Heart left ventricle (tissue), 16 donors: ENCODE measurements at regions not wholly inside any gene's neighbourhood (a gene's known extent, or its start where the extent isn't known, plus 50 kb on each side); places are given as distances from the start of the nearest gene placed in this dataset.

ENCODE experiments used
- ATAC-seq, 4 donors: fragments of 200-7000 bp; cut with Tn5 transposase; one replicate each; pipeline ENCODE4 v1.9.1; 2020 to 2022; ENCODE audit warnings: moderate library complexity in 4 of 4, mild to moderate bottlenecking in 3 of 4, moderate number of reproducible peaks in 1 of 4
- DNase-seq, 5 donors: peaks; one replicate each; pipeline ENCODE4 v3.0.0-alpha.2; 2020
- H3K27ac ChIP-seq, 12 donors: fragments of 200-600 bp; sonication (generic) in 4 of 12; one replicate each; pipeline versions ENCODE4 v1.5.0 to v1.8.0; 2016 to 2022; ENCODE audit warnings: mild to moderate bottlenecking in 2 of 12
- H3K27me3 ChIP-seq, 9 donors: fragments of 200-600 bp; sonication (generic) in 2 of 9; one replicate each; pipeline versions ENCODE4 v1.5.1 to v1.8.0; 2016 to 2022; ENCODE audit warnings: mild to moderate bottlenecking in 3 of 9
- H3K36me3 ChIP-seq, 9 donors: fragments of 200-600 bp; sonication (generic) in 2 of 9; one replicate each; pipeline versions ENCODE4 v1.5.0 to v1.8.0; 2018 to 2022; ENCODE audit warnings: mild to moderate bottlenecking in 2 of 9
- H3K4me1 ChIP-seq, 12 donors: fragments of 200-600 bp; sonication (generic) in 4 of 12; one replicate each; pipeline versions ENCODE4 v1.5.0 to v1.8.0; 2016 to 2022; ENCODE audit warnings: mild to moderate bottlenecking in 3 of 12
- H3K4me3 ChIP-seq, 12 donors: fragments of 200-600 bp; sonication (generic) in 4 of 12; one replicate each; pipeline versions ENCODE4 v1.5.0 to v1.8.0; 2017 to 2022; ENCODE audit warnings: mild to moderate bottlenecking in 9 of 12, moderate library complexity in 4 of 12
- H3K9me3 ChIP-seq, 12 donors: fragments of 200-600 bp; sonication (generic) in 4 of 12; one replicate each; pipeline versions ENCODE4 v1.5.0 to v1.8.0; 2016 to 2022; ENCODE audit warnings: mild to moderate bottlenecking in 1 of 12
- CTCF ChIP-seq, 12 donors: fragments of 200-600 bp; sonication (generic) in 4 of 12; IDR thresholded peaks; one replicate each; pipeline versions ENCODE4 v1.5.0 to v1.8.0; 2018 to 2022; ENCODE audit warnings: antibody characterized with exemption in 12 of 12, mild to moderate bottlenecking in 5 of 12
- POLR2A ChIP-seq, 2 donors: fragments of 450-650 bp; IDR thresholded peaks; one replicate each; pipeline ENCODE4 v1.6.1; 2017; ENCODE audit warnings: antibody characterized with exemption in 2 of 2, mild to moderate bottlenecking in 2 of 2, moderate library complexity in 2 of 2
- WGBS, 4 donors: extraction: QIAGEN DNeasy Blood & Tissue Kit in 2 of 4; methylation state at CpG; one replicate each; pipeline versions ENCODE4 v1.1.5 to v1.1.7; 2013 to 2018; 5-methylcytosine and 5-hydroxymethylcytosine counted together
- intact Hi-C, 10 donors: fragments of 100-400 bp; cut with DNase I; formaldehyde crosslinking; loops; one replicate each; pipeline versions ENCODE4 v1.11.1 to v1.14.2; 2022
- donor health status: ischemic (EF 13 %, LVEDD 7.1; RV severe dilation, severe dysfunction).
- donor health status: healthy with polysubstance abuse.
- donor health status: DM: no; HTN: yes; CAD: no.
- donor health status: DM: no; HTN: no; CAD: no.
- donor health status: ischemic (EF 25% LVEDD 6.9; RV normal size, moderate dysfunction).
- donor health status: ischemic (EF 25% LVEDD 5.7; RV mildly dilated, moderate dysfunction).
- donor health status: healthy.
- donor health status: DM: yes; HTN: yes; CAD: no.
- donor health status: ischemic (EF 35%, LVEDD 5.7; RV mildly dilated, moderate dysfunction).
- donor health status: nonischemic (EF 11% LVEDD 7.7; RV severe dilation, severe dysfunction).
- donor health status: DM: yes; HTN: yes; CAD: no.
- donor health status: PGD.
- donor health status: ischemic (EF 29% LVEDD 5.4; RV normal size, mild dysfunction).
- donor health status: nonischemic (EF 23%, LVEDD 6.1; RV moderate dilation, normal function).

GRCh38 chr7:35491233-35491632, 203.7 kb downstream of the HERPUD2 start:
- H3K27me3 ChIP-seq = no peaks in the 10 kb centered on the region
- no peaks in the 10 kb centered on the region for H3K36me3 ChIP-seq
- TF ChIP-seq POLR2A (IDR thresholded peaks at IDR 0.05) (no peak), CTCF (IDR thresholded peaks at IDR 0.05) (no peak)
- H3K27ac ChIP-seq = no peak overlapping the region
- no peak for DNase-seq
- H3K4me1 ChIP-seq = peaks cover 0 to 7% (median 0%) of the 10 kb centered on the region in 12 donors
- H3K9me3 ChIP-seq = no peaks in the 10 kb centered on the region
- ATAC-seq = no peak
- intact Hi-C loops = no loop called here
- H3K4me3 ChIP-seq = no peak overlapping the region
- 68 to 83% (median 72%) methylated on average over 1 of the region's 1 CpG for WGBS, 4 donors

DNA sequence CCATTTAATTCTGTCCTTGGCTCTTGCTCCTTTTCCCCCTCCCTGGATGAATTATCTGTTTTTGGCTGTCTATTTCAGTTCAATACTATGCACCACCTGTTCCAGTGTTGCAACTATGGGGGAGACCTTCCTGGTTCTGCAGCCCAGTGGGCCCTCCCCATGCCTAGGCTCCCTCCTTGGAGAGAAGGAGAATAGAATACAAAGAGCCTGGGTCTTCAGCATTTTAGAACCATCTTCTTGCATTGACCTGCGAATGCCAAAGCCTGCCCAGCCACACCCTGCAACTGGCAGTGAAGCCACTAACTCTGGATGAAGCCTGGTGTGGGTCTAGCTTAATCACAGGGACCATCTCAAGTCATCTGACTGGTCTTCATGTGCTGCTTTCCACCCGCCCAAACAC, 207.1 kb downstream of the HERPUD2 start:
- TF ChIP-seq POLR2A (IDR thresholded peaks at IDR 0.05) = no peak
- no peak for TF ChIP-seq CTCF (IDR thresholded peaks at IDR 0.05)
- Histone ChIP-seq H3K4me1 (peaks cover 0 to 5% (median 0%) of the 10 kb centered on the region in 12 donors), H3K27ac (no peak overlapping the region), H3K9me3 (no peaks in the 10 kb centered on the region), H3K36me3 (no peaks in the 10 kb centered on the region), H3K4me3 (no peak overlapping the region), H3K27me3 (no peaks in the 10 kb centered on the region)
- DNase-seq (no peak), ATAC-seq (no peak)
- 82 to 97% (median 87%) methylated on average over 2 of the region's 2 CpGs for WGBS, 4 donors
- intact Hi-C loops = no loop called here

- no peaks in the 10 kb centered on the region for H3K36me3 ChIP-seq
- no peak overlapping the region for H3K4me3 ChIP-seq
- no peaks in the 10 kb centered on the region for H3K9me3 ChIP-seq
- no peaks in the 10 kb centered on the region for H3K27me3 ChIP-seq
- intact Hi-C loops = no loop called here
- TF ChIP-seq CTCF (IDR thresholded peaks at IDR 0.05) (no peak), POLR2A (IDR thresholded peaks at IDR 0.05) (no peak)
- WGBS, 4 donors = 52 to 71% (median 63%) methylated on average over 6 of the region's 6 CpGs
- no peak overlapping the region for H3K27ac ChIP-seq
- DNase-seq (no peak), ATAC-seq (no peak)
- H3K4me1 ChIP-seq = peaks cover 0 to under 1% (median 0%) of the 10 kb centered on the region in 12 donors
Measured at GRCh38 chr7:35487402-35487801, 207.5 kb downstream of the HERPUD2 start.

GRCh38 chr7:35485436-35485835, 209.5 kb downstream of the HERPUD2 start:
- no peak for ATAC-seq
- intact Hi-C loops = no loop called here

More at GRCh38 chr7:35485436-35485835, 209.5 kb downstream of the HERPUD2 start:
- TF ChIP-seq POLR2A (IDR thresholded peaks at IDR 0.05) = no peak
- no peak for TF ChIP-seq CTCF (IDR thresholded peaks at IDR 0.05)
- Histone ChIP-seq H3K4me1 (no peaks in the 10 kb centered on the region), H3K4me3 (no peak overlapping the region), H3K27me3 (no peaks in the 10 kb centered on the region), H3K27ac (no peak overlapping the region), H3K9me3 (no peaks in the 10 kb centered on the region), H3K36me3 (no peaks in the 10 kb centered on the region)
- no peak for DNase-seq
- WGBS, 4 donors = 64 to 86% (median 73%) methylated on average over 5 to 6 of the region's 6 CpGs
